KBM-7 (cell line): ENCODE measurements at regions not wholly inside any gene's neighbourhood (a gene's known extent, or its start where the extent isn't known, plus 50 kb on each side); places are given as distances from the start of the nearest gene placed in this dataset.

Experiments used
- DNase-seq: peaks from one replicate; pipeline ENCODE4 v3.0.0-alpha.2; 2015
- in situ Hi-C: fragments of 300-500 bp; cut with MboI; formaldehyde crosslinking; loops from 2 replicates; pipeline ENCODE4 v1.14.3; 2020; ENCODE audit warnings: low sequenced_read_pairs, low pct_unique_long_range_greater_than_20kb, mixed read lengths

DNA sequence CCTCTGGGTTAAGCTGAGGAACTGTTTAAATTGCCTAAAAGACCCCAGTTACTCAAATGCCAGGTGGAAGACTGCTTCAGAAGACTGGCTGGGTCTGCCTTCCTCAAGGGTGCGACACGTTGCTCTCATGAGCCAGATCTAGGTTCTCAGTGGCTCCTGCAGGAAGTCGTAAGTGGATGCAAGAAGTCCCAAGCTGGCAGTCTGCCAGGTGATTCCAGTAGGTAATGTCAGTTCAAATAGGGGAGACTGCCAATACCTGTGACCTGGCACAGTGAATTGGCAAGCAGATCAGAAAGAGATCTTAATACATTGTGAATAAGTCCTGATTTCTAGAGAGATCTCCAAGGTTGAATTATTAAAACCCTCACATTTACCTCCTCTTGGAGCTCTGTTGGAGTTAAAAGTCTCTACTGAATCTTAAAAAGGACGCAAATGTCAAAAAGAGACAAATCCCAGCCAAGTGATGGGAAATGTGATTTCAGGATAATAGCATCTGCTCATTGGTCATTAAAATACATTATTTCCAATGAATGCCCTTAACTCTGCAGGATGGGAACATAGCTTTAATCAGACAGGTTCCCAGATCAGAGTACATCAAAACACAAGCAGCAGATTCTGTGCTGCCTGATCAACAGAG, 98.8 kb upstream of the FRMD6 start:
- in situ Hi-C loops = no loop called here
- DNase-seq = no peak

DNA sequence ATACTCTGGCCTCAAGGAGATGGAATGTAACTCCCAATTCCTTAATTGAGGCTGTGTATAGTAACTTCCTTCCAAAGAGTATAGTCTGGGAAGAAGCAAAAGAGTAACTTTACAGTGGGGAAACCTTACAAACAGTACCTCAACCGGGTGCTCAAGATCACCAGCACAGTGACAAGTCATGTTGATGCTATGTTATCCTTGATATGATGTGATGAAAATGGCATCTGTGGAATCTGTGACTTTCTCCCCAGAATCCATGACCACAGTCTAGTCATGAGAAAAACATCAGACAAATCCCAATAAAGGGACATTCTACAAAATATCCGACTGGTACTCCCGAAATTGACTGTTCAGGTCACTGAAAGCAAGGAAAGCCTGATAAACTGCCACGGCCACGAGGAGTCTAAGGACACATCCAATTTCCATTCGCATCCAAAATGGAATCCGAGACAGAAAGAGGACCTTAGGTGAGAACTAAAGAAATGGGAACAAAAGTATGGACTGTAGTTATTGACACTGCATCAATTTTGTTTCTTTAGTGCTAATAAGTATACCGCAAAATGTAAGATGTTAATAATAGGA, 97.3 kb upstream of the FRMD6 start:
- in situ Hi-C loops = no loop called here
- DNase-seq = no peak

GRCh38 chr14:51554953-51555352, 96.8 kb upstream of the FRMD6 start:
- DNase-seq = no peak
- in situ Hi-C loops = no loop called here

DNA sequence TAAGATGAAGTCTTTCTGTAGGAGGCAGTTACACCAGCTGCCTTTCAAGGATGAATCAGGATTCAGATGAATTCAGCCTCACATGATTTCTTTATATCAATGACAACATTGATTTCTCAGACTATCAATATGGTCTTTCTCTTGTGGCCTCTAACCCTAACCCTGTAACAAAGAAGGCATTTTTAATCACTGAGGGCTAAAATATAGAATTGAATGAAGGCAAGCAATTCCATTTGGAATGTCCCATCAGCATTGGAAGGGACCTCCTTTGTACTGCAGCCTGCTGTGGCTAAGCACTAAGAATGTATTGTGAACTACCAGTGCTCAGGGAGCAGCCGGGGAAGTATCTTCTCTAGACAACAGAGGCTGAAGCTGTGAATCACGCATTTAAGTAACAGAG, 90.6 kb upstream of the FRMD6 start:
- in situ Hi-C loops = no loop called here
- no peak for DNase-seq

- DNase-seq = no peak
- in situ Hi-C loops = no loop called here
These were observed 88.9 kb upstream of the FRMD6 start for GRCh38 chr14:51562816-51563215.

- no peak for DNase-seq
- in situ Hi-C loops = no loop called here
These were observed 88.2 kb upstream of the FRMD6 start for GRCh38 chr14:51563560-51563959.

GRCh38 chr14:51564460-51564859, 87.2 kb upstream of the FRMD6 start:
- in situ Hi-C loops = no loop called here

GRCh38 chr14:51564986-51565604, 86.6 kb upstream of the FRMD6 start:
- no peak for DNase-seq

More at GRCh38 chr14:51564460-51564859, 87.2 kb upstream of the FRMD6 start:
- DNase-seq = no peak

DNA sequence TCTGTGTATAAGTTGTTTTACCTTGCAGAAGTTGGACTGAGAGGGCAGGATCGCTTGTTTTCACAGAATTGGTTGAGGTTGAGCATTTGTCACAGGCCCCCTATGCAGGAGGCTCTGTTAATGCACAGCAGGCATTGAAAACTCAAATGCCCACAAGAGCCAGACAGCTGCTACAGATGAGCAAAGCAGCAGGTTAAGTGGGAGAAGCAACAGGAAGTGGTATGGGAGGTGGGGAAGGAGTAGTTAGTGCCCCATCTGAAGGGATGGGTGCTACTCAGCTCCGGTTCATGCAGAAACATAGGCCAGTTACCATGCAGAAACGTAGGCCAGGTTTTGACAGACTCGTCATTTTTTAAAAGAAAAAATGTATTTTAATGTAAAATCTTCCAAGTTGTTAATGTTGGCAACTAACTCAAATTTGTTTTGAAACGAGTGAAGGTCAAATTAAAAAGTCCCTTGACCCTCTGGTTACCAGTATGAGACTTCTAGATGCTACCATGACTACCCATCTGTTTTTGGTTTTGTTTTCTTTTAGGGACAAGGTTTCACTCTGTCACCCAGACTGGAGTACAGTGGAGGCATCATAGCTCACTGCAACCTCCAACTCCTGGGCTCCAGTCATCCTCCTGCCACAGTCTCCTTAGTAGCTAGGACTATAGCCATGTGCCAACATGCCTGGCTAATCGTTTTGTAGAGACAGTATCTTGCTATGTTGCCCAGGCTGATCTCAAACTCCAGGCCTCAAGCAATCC, 84.7 kb upstream of the FRMD6 start:
- in situ Hi-C loops = no loop called here
- no peak for DNase-seq

More at GRCh38 chr14:51564986-51565604, 86.6 kb upstream of the FRMD6 start:
- in situ Hi-C loops = no loop called here

DNA sequence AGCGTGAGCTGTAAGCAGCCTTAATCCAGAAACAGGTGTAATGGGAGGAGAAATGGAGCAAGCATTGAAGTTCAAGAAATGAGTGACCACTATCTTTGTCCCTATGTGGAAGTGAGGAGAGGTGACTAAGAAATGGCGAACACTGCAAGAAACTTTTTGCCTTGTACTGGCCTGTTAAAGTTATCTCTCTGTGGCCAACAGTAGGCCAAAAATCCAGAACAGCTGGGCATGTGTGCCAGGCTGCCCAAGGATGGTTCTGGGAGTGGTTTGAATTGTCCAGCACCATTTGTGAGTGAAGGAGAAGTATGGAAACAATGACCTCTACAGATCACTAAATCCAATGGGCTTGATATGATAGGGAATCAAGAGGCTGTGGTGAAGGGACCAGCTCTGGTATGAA, 83.3 kb upstream of the FRMD6 start:
- in situ Hi-C loops = no loop called here
- DNase-seq = no peak

GRCh38 chr14:51573607-51574006, 78.1 kb upstream of the FRMD6 start:
- DNase-seq = no peak
- in situ Hi-C loops = no loop called here

DNA sequence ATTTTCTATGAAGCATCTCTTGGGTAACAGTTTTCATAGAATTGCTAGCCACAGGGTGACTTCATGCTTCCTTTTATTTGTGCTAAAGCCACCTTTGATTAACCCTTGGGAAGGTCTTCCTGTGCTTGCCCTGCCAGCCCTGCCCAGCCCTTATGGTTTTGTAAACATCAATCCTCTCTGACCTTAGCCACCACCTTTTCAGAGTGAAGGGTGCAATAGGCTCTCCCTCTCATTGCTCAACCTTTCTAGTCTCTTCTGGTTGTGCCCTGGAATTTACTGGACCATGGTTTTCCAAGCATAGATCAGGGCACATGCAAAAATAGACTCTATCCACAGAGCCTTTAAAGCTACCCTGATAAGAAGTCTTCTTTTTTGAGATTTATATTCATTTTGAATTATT, 77.7 kb upstream of the FRMD6 start:
- no peak for DNase-seq
- in situ Hi-C loops = no loop called here

- in situ Hi-C loops = no loop called here
- no peak for DNase-seq
These were observed 76.2 kb upstream of the FRMD6 start for GRCh38 chr14:51575349-51576116.

DNA sequence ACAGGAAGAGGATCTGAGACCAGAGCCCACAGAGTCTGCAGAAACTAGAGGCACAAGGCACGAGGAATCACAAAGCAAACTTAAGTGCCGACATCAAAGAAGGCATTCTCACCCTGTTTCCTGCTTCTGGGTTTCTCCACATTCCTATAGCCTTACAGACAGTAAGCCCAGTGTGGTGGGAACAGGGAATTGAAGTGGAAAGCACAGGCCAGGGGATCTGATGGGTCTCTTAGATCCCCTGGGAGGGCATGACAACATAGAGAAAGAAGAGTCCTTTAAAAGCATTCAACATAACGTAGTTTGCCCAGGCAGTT, 75.6 kb upstream of the FRMD6 start:
- in situ Hi-C loops = no loop called here
- DNase-seq = no peak

GRCh38 chr14:51576879-51577278, 74.8 kb upstream of the FRMD6 start:
- in situ Hi-C loops = no loop called here

GRCh38 chr14:51578853-51579252, 72.9 kb upstream of the FRMD6 start:
- in situ Hi-C loops = no loop called here
- DNase-seq = no peak

More at GRCh38 chr14:51576879-51577278, 74.8 kb upstream of the FRMD6 start:
- no peak for DNase-seq

DNA sequence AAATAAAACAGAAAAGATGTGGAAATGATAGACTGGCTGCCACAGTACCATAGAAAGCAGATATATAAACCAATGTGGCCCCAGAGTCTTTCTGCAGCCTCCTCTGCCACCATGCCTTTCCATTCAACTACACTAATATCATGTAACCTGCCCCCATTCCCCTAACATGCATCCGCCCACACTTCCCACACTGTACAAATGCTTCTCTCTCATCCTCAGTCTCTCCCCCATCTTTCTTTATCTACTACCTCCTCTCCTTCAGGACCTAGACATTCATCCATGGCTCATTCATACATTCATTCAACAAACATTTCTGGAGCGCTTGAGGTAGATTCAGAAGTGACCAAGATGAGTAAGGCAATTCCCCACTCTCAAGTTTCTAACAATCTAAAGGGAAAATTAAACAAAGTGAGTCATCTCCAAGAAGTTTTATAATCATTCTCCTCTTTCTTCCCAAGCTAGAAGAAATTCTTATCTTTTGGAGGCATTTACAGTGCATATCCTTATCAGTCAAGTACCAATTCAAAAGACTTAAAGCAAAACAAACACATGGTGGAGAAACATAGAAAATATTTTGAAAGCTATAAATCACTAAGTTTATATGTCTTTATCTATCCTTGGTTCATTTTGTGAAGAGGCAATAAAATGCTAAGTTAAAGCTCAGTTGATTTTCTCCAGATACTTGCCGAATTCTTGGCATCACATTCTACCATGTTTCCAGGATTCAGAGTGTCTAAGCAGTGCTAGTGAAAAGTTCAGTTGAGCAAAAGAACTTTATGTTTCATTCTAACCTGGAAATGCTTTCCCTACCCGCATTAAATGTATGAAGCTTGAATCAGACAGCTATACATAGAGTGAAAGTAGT, 70.5 kb upstream of the FRMD6 start:
- no peak for DNase-seq
- in situ Hi-C loops = no loop called here

DNA sequence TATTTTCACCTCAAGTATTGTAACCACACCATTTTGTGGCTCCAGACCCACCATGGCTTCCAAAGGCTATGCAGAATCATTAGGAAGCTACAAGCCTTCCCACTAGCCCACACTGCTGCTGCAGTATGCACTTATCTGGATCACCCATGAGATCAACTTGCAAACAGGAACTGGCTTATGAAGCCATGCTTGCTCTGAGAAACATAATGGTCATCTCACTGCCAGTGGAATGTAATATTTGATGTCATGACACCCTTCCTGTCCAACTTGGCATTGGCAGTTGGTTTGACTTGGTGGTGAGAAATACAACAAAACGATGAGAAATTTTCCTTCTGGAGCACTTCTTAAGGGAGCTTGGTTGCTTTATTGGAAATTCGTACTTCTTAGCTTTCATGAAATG, 69.3 kb upstream of the FRMD6 start:
- DNase-seq = no peak
- in situ Hi-C loops = no loop called here

DNA sequence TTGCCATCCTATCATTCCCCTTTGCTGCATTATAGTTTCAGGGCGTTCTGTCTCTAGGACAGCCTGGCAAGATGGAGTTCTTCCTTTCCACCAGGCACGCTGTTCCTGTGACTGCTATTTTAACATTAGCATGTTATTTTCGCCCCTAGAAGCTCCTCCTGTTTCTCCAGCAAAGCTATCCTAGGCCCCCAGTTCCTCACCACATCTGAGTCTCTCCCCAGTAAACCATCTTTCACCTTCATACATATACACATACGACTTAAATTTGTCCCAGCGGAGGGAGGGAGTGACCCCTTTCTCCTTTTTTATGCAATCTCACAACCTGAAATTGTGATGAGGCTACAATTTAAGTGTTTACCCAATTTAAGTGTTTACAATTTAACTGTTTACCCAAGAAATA, 66.7 kb upstream of the FRMD6 start:
- DNase-seq = no peak
- in situ Hi-C loops = no loop called here
